HG02678 (cell line): ENCODE measurements at regions not wholly inside any gene's neighbourhood (a gene's known extent, or its start where the extent isn't known, plus 50 kb on each side); places are given as distances from the start of the nearest gene placed in this dataset.
"Not testable (repeated sequence)": the region's sequence is repeated elsewhere in the genome, so short reads cannot be mapped to it uniquely, and the experiment has no call there.

Experiments used
- ATAC-seq: cut with Tn5 transposase; IDR thresholded peaks from one replicate; pipeline ENCODE4 v1.9.1; 2021; ENCODE audit warnings: mild to moderate bottlenecking, moderate library complexity; ENCODE audit not compliant: unreplicated experiment

- no peak for ATAC-seq
Measured at GRCh38 chr1:47680815-47681475, 243.1 kb downstream of the FOXD2 start.

GRCh38 chr1:47681735-47682134 lies 243.9 kb downstream of the FOXD2 start:
- no peak for ATAC-seq

GRCh38 chr1:47682198-47682597 lies 244.4 kb downstream of the FOXD2 start:
- no peak for ATAC-seq

GRCh38 chr1:47682786-47683350 lies 245.0 kb downstream of the FOXD2 start:
- no peak for ATAC-seq

- no peak for ATAC-seq
Measured at GRCh38 chr1:47683401-47683800, 245.6 kb downstream of the FOXD2 start.

GRCh38 chr1:47684518-47684917 lies 246.7 kb downstream of the FOXD2 start:
- no peak for ATAC-seq

- no peak for ATAC-seq
Measured at GRCh38 chr1:47684964-47685762, 247.3 kb downstream of the FOXD2 start.

GRCh38 chr1:47685763-47686066 lies 247.9 kb downstream of the FOXD2 start:
- ATAC-seq: no peak

GRCh38 chr1:47686731-47687630 lies 249.1 kb downstream of the FOXD2 start:
- no peak for ATAC-seq

- no peak for ATAC-seq
Measured at GRCh38 chr1:47687631-47688460, 250.0 kb downstream of the FOXD2 start.

GRCh38 chr1:47688461-47689296 lies 250.8 kb downstream of the FOXD2 start:
- ATAC-seq: no peak

GRCh38 chr1:47689894-47690293 lies 252.1 kb downstream of the FOXD2 start:
- ATAC-seq: no peak

GRCh38 chr1:47690341-47691250 lies 252.8 kb downstream of the FOXD2 start:
- no peak for ATAC-seq

GRCh38 chr1:47691293-47691692 lies 253.4 kb downstream of the FOXD2 start:
- ATAC-seq: not testable (repeated sequence)

GRCh38 chr1:47692196-47692595 lies 254.4 kb downstream of the FOXD2 start:
- ATAC-seq: no peak

- no peak for ATAC-seq
Measured at GRCh38 chr1:47693115-47693514, 255.3 kb downstream of the FOXD2 start.

- no peak for ATAC-seq
Measured at GRCh38 chr1:47694011-47694890, 256.4 kb downstream of the FOXD2 start.

- ATAC-seq: no peak
Measured at GRCh38 chr1:47696404-47696736, 258.5 kb downstream of the FOXD2 start.
